C1 segment of cervical spinal cord (tissue), 14 donors: ENCODE measurements at regions not wholly inside any gene's neighbourhood (a gene's known extent, or its start where the extent isn't known, plus 50 kb on each side); places are given as distances from the start of the nearest gene placed in this dataset.
A peak's percentile ranks its signal among the peaks of the same experiment; 100 is the strongest.
"Not testable (repeated sequence)": the region's sequence is repeated elsewhere in the genome, so short reads cannot be mapped to it uniquely, and the experiment has no call there.

ENCODE experiments used
- DNase-seq, 14 donors: peaks; one replicate each; lab custom pipeline; 2025; lab: John Stamatoyannopoulos, UW

DNA sequence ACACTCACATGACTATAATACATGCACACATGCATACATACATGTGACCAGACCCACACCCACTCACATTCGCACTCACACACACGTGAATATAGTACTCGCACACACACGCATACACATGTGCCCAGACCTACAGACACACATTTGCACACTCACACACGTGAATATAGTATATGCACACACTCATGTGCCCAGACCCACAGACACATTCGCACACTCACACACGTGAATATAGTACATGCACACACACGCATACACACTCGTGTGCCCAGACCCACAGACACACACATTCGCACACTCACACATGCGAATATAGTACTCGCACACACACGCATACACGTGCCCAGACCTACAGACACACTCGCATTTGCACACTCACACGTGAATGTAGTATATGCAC lies 186.9 kb downstream of the NPIPB11 start:
- DNase-seq = not testable (repeated sequence)

DNA sequence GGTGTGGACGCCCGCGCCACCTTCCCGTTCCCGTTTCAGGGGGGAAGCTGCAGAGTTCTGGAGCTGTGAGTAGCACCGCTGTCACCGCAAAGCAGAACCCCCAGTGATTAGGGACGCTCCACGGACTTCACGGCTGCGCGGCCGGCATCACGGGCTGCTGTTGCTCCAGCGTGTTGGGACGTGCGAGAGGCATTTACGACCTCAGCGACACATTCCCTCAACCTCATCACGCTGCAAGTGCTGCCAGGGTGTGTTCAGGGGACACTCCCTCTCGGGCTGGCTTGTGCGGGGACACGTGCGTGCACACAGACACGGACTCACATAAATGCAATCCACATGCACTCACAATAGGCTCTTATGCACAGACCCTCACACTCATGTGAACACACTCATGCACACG lies 187.9 kb downstream of the NPIPB11 start:
- DNase-seq = not testable (repeated sequence)

DNA sequence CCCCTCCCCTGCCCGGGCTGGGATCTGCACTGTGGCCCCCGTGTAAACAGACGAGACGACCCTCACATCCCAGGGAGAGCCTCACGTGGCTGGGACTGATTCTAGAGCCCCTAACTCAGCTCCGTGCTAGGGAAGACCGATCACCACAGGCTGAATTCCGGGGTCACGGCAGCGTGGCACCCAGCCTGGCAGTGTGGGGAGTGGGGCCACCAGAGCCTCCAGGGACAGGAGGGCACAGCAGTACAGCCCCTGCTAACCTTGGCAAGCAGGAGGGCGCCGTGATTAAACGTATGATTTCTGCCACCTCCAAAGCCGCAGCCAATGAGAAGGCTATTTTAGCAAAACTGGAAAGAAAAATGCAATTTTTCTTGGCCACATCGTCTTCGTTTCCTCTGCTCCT lies 188.3 kb downstream of the NPIPB11 start:
- DNase-seq = not testable (repeated sequence)

DNA sequence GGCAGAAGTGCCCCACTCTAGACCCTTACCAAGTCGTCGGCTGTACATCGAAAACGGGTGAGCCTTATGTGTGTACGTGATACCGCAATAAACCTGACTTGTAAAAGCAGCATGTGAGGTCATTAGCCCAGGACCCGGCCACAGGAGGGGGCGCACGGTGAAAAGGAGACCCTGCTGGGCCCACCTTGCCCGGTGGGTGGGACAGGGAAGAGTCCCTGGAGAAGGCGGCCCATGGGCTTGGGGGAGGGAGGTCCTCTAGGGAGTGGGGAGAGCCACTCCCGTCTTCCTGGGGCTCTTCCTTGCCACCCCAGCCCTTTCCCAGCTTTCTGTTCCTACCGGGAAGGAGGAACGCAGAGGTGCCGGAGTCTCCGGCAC lies 188.8 kb downstream of the NPIPB11 start:
- not testable (repeated sequence) for DNase-seq

- DNase-seq = not testable (repeated sequence)
These were observed 189.3 kb downstream of the NPIPB11 start for GRCh38 chr16:29217104-29217751.

DNA sequence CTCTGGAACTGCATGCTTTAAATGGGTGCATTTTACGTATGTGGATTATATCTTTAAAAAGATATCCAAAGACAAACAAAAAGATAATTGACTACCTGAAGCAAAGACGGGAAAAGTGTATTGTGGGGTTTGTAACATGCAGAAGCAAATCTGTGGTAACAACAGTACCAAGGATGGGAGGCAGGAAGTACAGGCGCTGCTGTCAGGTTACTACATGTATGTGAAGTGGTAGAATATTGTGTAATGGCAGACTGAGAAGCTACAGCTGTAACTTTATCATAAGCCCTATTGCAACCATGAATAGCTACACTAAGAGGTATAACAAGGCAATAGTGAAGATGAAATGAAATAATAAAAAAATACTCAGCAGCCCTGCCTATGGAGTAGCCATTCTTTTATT lies 192.7 kb downstream of the NPIPB11 start:
- DNase-seq = not testable (repeated sequence)

DNA sequence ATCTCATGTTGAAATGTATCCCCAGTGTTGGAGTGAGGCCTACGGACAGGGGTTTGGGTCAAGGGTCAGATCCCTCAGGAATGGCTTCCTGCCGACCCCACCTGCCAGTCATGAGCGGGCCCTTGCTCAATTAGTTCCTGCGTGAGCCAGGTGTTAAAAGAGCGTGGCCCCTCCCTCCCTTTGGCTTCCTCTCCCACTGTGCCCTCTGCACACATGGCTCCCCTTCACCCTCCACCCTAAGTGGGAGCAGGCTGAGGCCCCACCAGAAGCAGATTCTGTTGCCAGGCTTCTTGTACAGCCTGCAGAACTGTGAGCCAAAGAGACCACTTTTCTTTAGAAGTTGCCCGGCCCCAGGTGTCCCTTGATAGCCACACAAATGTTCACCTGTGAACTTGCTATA lies 193.3 kb downstream of the NPIPB11 start:
- DNase-seq = not testable (repeated sequence)

- not testable (repeated sequence) for DNase-seq
These were observed 194.2 kb downstream of the NPIPB11 start for GRCh38 chr16:29212084-29213027.

- DNase-seq = not testable (repeated sequence)
These were observed 195.1 kb downstream of the NPIPB11 start for GRCh38 chr16:29211456-29211855.

GRCh38 chr16:29210299-29211150 lies 196.0 kb downstream of the NPIPB11 start:
- not testable (repeated sequence) for DNase-seq

DNA sequence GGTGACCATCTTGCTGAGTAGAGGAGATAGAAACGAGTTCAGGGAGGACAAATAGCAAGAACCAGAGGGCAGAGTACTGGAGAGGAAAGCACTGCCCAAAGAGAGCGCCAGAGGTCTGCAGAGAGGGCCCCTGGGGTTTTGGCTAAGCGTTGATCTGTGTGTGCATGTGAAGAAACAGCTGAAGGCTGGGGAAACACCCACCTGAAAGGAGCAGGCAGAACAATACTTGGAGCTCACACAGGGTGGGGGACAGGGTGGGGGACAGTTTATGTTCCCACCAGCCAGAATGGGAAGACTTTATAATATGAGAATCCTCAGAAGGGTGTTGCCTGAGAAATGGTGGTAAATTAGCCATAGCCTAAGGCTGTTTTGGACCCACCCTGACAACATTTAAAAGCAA lies 200.4 kb downstream of the NPIPB11 start:
- not testable (repeated sequence) for DNase-seq

GRCh38 chr16:29205151-29205550 lies 201.4 kb downstream of the NPIPB11 start:
- not testable (repeated sequence) for DNase-seq

- no peak for DNase-seq
These were observed 201.7 kb downstream of the NPIPB11 start for GRCh38 chr16:29204806-29205135.

- not testable (repeated sequence) for DNase-seq
These were observed 202.3 kb downstream of the NPIPB11 start for GRCh38 chr16:29203933-29204805.

DNA sequence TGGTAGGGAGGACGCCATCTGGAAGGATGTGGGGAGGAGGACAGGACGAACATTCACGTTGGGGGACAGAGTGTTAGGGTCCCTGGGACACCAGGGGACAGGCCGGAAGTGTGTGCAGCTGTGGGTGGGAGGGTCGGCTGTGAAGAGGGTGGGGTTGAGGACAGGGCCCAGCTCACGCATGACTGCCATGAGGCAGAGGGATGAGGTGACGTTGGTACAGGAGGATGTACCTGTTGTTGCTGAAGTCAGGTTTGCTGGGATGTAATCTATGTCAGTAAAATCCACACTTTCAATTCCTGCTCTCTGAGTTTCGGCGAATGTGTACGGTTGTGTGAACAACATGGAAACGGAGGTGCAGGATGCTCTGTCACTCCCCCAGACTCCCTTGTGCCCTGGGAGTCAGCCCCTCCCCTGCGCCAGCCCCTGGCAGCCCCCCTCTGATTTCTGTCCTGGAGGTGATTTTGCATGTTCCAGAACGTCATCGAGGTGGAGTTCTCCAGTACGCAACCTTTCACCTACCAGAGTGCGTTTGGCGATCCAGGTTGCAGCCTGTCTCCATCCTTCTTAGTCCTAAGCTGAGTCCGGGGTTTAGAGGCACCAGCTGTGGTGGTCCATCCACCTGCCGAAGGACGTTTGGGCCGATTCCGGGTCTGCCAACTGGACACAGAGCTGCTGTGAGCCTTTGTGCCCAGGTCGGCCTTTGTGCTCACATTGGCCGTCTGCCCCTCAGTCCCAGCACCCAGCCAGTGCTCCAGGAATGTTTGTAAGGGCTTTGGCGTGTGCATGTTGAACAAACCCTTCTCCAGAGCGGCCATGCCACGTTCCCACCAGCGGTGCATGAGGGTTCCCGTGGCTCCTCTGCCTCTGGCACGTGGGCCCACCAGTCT lies 203.2 kb downstream of the NPIPB11 start:
- DNase-seq = not testable (repeated sequence)

- DNase-seq = peak in 1 of 14 donors; percentile 80
These were observed 203.9 kb downstream of the NPIPB11 start for GRCh38 chr16:29202642-29203041.

- DNase-seq = peak in 3 of 14 donors; percentile 15 to 47 (median 15)
These were observed 204.4 kb downstream of the NPIPB11 start for GRCh38 chr16:29202025-29202632.

- DNase-seq = peak in 1 of 14 donors; percentile 23
These were observed 205.1 kb downstream of the NPIPB11 start for GRCh38 chr16:29201296-29202024.

- DNase-seq = not testable (repeated sequence)
These were observed 205.8 kb downstream of the NPIPB11 start for GRCh38 chr16:29200681-29201080.
